ENCODE measurements at regions not wholly inside any gene's neighbourhood (a gene's known extent, or its start where the extent isn't known, plus 50 kb on each side); places are given as distances from the start of the nearest gene placed in this dataset.
"Not testable (repeated sequence)": the region's sequence is repeated elsewhere in the genome, so short reads cannot be mapped to it uniquely, and the experiment has no call there.

- DNase-seq (ENCODE audit: low spot score), result no peak
These were observed 604.8 kb upstream of the GYPC start for GRCh38 chr2:126050991-126051736.

DNA sequence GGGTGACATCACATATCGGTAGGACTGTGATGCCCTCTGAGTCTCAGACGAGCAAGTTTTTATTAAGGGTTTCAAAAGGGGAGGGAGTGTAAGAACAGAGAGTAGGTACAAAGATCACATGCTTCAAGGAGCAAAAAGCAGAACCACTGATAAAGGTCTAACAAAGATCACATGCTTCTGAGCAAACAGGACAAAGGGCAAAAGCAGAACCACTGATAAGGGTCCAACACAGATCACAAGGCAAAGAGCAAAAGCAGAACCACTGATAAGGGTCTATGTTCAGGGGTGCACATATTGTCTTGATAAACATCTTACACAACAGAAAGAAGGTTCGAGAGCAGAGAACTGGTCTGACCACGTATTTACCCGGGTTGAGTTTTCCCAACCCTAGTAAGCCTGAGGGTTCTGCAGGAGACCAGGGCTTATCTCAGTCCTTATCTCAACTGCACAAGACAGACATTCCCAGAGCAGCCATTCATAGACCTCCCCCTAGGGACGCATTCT, 604.2 kb upstream of the GYPC start:
- not testable (repeated sequence) for DNase-seq (ENCODE audit: low spot score)

DNA sequence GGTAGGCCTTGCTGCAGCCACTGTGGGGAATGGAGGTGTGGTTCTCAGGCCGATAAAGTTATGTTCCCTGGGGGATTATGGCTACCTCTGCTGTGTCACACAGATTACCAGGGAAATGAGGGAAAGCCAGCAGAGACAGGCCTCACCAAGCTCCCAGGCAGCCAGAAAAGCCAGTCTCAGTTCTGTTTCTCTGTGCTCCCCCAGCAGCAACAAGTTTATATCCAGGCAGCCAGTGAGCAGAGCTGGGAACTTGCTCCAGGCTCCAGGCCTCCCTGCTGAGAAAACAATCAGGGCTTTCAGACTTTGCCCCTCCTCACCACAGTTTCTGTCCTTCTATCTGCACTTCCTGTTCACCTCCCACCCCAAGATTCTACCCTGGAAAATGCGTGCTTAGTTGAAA, 596.6 kb upstream of the GYPC start:
- no peak for DNase-seq (ENCODE audit: low spot score)

GRCh38 chr2:126085011-126085795, 570.8 kb upstream of the GYPC start:
- DNase-seq (ENCODE audit: low spot score), result no peak

DNA sequence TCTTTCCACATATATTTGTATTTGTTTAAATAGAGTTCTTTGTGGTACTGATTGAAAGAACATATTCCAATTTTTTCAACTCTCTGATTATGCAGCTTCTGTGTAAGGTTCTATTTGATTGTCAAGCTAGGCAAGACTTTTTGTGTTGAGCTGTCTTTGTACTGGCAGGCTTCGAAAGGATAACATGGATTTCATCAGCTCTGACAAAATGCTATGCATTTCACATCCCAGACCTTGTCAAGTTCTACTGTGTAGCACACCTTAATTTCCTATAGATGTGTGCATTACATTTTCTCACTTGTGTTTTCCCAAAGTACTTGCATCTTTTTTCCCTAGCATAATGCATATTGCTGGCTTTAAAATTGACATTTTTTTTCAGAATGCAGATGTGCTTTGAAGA, 555.0 kb upstream of the GYPC start:
- DNase-seq (ENCODE audit: low spot score), result no peak

DNA sequence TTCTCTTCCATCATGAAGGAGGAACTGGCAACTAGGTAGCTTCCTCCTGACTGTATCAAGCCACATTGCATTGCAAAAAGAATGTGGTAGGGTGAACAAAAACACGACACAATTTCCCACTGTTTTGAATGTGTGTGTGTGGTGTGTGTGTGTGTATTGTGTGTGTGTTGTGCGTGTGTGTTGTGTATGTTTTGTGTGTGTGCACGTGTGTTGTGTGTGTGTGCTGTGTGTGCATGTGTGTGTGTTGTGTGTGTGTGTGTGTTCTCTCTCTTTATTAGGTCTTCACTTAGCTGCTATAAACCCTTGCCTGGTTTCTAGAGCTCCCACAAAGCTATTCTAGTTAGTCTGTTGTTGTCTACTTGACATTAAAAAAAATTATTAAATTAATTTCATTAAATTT, 550.0 kb upstream of the GYPC start:
- DNase-seq (ENCODE audit: low spot score), result no peak

DNA sequence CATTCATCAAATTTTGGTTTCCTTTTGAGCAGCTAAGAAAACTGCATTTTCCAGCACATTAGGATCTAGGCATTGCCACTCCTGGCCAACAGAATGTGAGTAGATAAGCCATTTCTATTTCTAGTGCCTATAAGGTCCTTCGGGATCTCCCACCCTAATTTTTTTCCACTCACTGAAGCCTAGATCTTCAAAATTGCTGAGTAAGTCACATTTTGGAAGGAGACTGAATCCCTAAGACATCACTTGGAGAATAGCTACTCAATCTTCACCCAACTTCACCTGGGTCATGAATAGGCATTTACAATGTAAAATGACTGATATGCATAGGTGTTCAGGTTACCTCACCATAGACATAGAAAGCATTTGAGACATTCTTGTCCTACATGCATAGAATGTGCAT, 548.1 kb upstream of the GYPC start:
- DNase-seq (ENCODE audit: low spot score), result no peak

- no peak for DNase-seq (ENCODE audit: low spot score)
These were observed 540.0 kb upstream of the GYPC start for GRCh38 chr2:126115975-126116374.

DNA sequence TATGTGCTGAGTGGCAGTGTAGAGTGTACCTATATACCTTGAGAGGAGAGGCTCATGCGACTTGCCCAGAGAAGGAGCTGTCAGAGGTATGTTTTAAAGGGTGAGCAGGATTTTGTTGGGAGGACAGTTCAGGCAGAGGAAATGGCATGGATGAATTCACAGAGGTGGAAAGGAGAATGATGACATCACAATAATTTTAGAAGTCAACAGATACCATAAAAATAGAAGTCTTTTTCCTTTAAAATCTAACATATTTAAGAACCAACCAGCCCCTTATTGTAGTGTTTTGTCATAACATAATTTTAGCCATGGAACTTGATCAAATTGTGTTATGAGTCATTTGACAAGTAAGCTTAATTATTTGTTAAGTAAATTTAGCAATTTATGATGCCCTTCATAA, 538.1 kb upstream of the GYPC start:
- DNase-seq (ENCODE audit: low spot score), result no peak

GRCh38 chr2:126145752-126146151, 510.2 kb upstream of the GYPC start:
- DNase-seq (ENCODE audit: low spot score), result no peak

DNA sequence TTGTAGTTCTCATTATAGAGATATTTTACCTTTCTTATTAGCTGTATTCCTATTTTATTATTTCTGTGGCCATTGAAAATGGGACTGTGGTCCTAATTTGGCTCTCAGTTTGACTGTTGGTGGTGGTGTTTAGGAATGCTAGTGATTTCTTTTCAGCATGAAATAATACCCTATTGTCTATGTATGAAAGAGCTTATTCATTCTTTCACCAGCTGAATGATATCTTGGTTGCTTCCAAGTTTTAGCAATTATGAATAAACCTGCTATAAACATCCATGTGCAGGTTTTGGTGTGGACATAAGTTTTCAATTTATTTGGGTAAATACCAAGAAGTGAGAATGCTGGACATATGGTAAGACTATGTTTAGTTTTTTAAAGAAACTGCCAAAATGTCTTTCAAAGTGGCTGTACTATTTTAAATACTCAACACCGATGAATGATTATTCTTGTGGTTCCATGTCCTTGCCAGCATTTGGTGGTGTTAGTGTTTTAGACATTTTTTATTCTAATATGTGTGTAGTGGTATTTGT, 501.6 kb upstream of the GYPC start:
- no peak for DNase-seq (ENCODE audit: low spot score)

DNA sequence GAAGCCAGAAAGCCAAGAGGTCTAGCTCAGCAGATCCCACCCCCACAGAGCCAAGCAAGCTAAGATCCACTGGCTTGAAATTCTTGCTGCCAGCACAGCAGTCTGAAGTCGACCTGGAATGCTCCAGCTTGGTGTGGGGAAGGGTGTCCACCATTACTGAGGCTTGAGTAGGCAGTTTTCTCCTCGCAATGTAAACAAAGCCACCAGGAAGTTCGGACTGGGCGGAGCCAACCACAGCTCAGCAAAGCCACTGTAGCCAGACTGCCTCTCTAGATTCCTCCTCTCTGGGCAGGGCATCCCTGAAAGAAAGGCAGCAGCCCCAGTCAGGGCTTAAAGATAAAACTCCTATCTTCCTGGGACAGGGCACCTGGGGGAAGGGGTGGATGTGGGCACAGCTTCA, 495.0 kb upstream of the GYPC start:
- DNase-seq (ENCODE audit: low spot score), result not testable (repeated sequence)

DNA sequence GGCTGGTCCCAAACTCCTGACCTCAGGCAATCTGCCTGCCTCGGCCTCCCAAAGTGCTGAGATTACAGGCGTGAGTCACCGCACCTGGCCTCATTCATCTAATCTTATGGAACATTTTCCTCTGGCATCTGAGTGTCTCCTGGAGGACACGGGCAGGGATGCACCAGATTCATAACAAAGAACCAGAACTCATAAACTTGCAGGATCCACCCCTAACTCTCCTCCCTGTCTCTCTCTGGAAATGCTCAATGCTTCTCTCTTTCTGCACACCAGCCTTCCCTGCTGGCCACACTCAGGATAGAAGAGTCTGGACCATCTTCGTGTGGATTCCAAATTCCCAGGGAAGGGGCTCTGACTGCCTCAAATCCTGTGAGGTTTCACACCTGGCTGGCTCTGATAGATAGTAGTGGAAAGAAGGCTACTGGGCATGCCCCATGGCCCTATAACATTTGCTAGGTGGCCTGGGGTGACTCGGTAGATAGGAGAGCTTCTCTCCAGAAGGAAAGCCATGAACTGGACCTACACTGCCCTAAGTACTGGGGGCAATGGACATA, 483.2 kb upstream of the GYPC start:
- DNase-seq (ENCODE audit: low spot score), result no peak

- no peak for DNase-seq (ENCODE audit: low spot score)
These were observed 480.7 kb upstream of the GYPC start for GRCh38 chr2:126175222-126175621.

DNA sequence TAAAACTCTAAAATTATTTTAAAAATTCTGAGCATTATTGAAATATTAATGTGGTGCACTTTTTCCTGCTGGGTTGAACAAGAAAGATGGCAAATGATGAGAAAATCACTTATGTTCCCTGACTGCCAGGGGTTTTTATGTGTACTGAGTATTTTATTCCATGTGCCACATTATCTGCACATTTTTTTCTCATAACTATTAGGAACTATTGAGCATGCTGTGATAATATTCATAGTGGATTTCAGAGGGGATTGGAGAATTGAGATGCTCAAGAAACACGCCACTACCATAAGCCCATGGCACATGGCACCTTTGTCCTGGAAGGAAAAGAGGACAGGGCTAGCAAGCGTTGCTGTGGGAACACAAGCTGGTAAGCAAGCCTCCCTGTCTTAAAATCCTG, 478.5 kb upstream of the GYPC start:
- DNase-seq (ENCODE audit: low spot score), result no peak

DNA sequence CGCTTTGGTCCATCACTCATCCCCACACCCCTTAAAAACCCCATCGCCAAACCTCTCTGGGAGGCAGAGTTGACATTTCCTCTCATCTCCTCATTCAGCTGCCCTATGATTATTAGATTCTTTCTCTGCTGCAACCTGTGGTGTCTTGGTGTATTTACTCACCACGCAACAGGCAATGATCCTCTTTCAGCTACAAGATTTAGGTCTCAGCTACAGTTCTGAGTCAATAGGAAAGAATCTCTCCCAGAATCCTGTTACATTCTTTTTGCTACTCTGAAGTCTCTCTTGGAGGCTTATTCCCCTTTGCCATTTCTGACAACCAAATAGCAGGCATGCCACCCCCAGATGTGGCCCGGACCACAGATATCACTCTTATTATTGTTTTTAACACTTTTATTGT, 468.3 kb upstream of the GYPC start:
- DNase-seq (ENCODE audit: low spot score), result no peak

- DNase-seq (ENCODE audit: low spot score), result no peak
These were observed 466.4 kb upstream of the GYPC start for GRCh38 chr2:126189527-126189926.

DNA sequence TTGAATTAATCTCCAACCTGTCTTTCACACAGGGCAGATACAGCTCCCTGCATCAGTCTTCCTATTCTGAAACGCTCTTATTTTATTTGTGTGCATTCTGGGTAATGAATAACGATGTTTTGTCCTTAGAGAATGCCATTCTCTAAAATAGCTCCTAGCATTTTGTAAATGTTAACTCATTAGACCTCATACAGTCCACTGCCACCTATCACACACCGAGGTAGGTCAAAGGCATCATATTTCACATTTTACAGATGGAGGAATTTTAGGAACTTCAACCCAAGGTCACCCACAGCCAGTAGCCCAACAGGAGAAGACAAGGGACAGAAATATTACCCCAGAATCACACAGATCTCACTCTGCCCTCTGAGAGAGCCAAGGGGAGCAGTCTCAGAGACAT, 455.4 kb upstream of the GYPC start:
- no peak for DNase-seq (ENCODE audit: low spot score)

- DNase-seq (ENCODE audit: low spot score), result no peak
These were observed 447.7 kb upstream of the GYPC start for GRCh38 chr2:126208266-126208665.

DNA sequence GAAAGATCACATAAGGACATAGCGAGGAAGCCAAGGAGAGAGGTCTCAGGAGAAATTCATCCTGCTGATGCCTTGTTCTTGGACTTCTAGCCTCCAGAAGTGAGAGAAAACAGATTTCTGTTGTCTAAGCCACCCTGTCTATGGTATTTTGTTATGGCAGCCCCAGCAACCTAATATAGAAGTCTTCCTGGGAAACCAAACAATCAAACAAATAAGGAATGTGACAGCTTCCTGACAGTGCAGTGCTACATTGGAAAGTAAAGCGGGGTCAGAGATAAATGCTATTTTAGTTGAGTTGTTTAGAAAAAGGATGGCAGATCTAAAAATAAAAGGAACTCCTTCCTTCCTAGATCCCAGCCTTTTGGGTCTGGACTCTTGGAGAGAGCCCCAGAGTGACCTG, 443.2 kb upstream of the GYPC start:
- DNase-seq (ENCODE audit: low spot score), result no peak

GRCh38 chr2:126219081-126219480, 436.9 kb upstream of the GYPC start:
- no peak for DNase-seq (ENCODE audit: low spot score)

DNA sequence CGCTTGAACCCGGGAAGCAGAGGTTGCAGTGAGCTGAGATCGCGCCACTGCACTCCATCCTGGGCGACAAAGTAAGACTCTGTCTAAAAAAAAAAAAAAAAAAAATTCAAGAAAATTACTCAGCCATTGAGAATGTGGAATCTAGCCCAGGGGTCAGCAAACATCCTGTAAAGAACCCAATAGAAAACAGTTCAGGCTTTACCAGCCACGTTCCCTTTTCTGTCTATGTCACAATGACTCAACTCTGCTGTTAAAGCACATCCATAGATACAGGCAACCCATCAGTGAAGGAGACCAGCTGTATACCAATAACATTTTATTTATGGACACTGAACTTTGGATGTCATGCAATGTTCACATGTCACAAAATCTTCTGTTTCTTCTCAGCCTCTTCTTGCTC, 435.6 kb upstream of the GYPC start:
- DNase-seq (ENCODE audit: low spot score), result no peak

DNA sequence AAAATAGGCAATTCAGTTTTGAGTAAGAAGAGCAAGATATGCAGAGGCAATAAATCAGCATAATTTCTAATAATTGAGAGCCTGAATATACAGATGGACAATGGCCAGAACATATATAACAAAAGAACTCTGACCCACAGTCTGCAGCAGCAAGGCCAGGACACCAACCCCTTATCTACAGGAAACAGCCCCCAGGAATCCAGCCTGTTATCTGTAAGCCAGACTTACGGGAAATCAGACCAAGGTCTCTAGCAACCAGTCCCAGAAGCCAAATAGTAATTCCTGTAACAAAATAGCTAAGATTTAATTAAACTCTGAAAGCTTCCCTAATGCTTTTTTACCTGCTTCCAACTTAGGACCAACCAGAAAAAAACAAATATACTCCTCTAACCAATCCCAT, 434.5 kb upstream of the GYPC start:
- no peak for DNase-seq (ENCODE audit: low spot score)
